IMR-90 (cell line): ENCODE measurements at regions not wholly inside any gene's neighbourhood (a gene's known extent, or its start where the extent isn't known, plus 50 kb on each side); places are given as distances from the start of the nearest gene placed in this dataset.

ENCODE experiments used
- ATAC-seq: fragments of 200-7000 bp; cut with Tn5 transposase; 2 replicates; pipeline ENCODE4 v1.9.1; 2020; ENCODE audit warnings: low read depth, mild to moderate bottlenecking, moderate library complexity
- BruUV-seq: library from RNA; stranded (reverse); fragments of 400-500 nt; replicated peaks from 2 replicates; lab custom pipeline; 2021; lab: Mats Ljungman, UMichigan
- CTCF ChIA-PET: fragments of 300-600 bp; formaldehyde crosslinking; extraction: SDS; loops from one replicate; lab custom pipeline; 2021; ENCODE audit warnings: antibody characterized with exemption; lab: Yijun Ruan, JAX
- POLR2A ChIA-PET: fragments of 300-600 bp; sonication (Branson Sonifier 250); formaldehyde crosslinking; loops from one replicate; lab custom pipeline; 2022; ENCODE audit warnings: antibody characterized with exemption; ENCODE audit not compliant: unreplicated experiment; lab: Charles Lee
- DNase-seq: peaks from one replicate; pipeline ENCODE4 v3.0.0; 2013
- H2AFZ ChIP-seq: replicated peaks from 2 replicates; pipeline ENCODE3; 2013; ENCODE audit warnings: low read length, mild to moderate bottlenecking; ENCODE audit not compliant: poor library complexity
- H2AK5ac ChIP-seq: 2 replicates; pipeline ENCODE4 v1.6.1; 2013; ENCODE audit warnings: low read depth, low read length, inconsistent platforms
- H2AK9ac ChIP-seq: replicated peaks from 2 replicates; pipeline ENCODE3; 2013; ENCODE audit warnings: mild to moderate bottlenecking, low read depth, low read length, moderate library complexity; ENCODE audit not compliant: poor library complexity
- H2BK120ac ChIP-seq: 2 replicates; pipeline ENCODE4 v1.6.1; 2013; ENCODE audit warnings: low read depth, low read length, inconsistent platforms
- H2BK15ac ChIP-seq: 3 replicates; pipeline ENCODE4 v1.6.1; 2013; ENCODE audit warnings: low read depth, low read length, inconsistent platforms
- H2BK20ac ChIP-seq: 2 replicates; pipeline ENCODE4 v1.6.1; 2013; ENCODE audit warnings: low read depth, mild to moderate bottlenecking, inconsistent platforms, low read length, moderate library complexity
- H2BK5ac ChIP-seq: 2 replicates; pipeline ENCODE4 v1.6.1; 2013; ENCODE audit warnings: mild to moderate bottlenecking, low read depth, low read length, inconsistent platforms; ENCODE audit not compliant: poor library complexity, severe bottlenecking
- H3K14ac ChIP-seq: replicated peaks from 2 replicates; pipeline ENCODE4 v1.6.1; 2013; ENCODE audit warnings: low read depth, low read length, inconsistent platforms
- H3K18ac ChIP-seq: 2 replicates; pipeline ENCODE4 v1.6.1; 2013; ENCODE audit warnings: low read depth, low read length, control low read depth
- H3K23ac ChIP-seq: 2 replicates; pipeline ENCODE4 v1.6.1; 2013; ENCODE audit warnings: low read depth, low read length, inconsistent platforms
- H3K27ac ChIP-seq: 2 replicates; pipeline ENCODE4 v1.5.1; 2013; ENCODE audit warnings: mild to moderate bottlenecking, control low read depth, low read length; ENCODE audit not compliant: insufficient read depth
- H3K27me3 ChIP-seq: 2 replicates; pipeline ENCODE4 v1.6.1; 2013; ENCODE audit warnings: low read length; ENCODE audit not compliant: control insufficient read depth, insufficient read depth
- H3K36me3 ChIP-seq: 2 replicates; pipeline ENCODE4 v1.6.1; 2013; ENCODE audit warnings: low read length, mixed read lengths; ENCODE audit not compliant: control insufficient read depth, insufficient read depth
- H3K4ac ChIP-seq: 2 replicates; pipeline ENCODE4 v1.6.1; 2013; ENCODE audit warnings: low read depth, low read length, inconsistent platforms
- H3K4me1 ChIP-seq: 2 replicates; pipeline ENCODE4 v1.6.1; 2013; ENCODE audit warnings: low read length, mixed read lengths; ENCODE audit not compliant: control insufficient read depth, insufficient read depth
- H3K4me2 ChIP-seq: 2 replicates; pipeline ENCODE4 v1.6.1; 2013; ENCODE audit warnings: low read depth, mild to moderate bottlenecking, control low read depth, low read length, moderate library complexity
- H3K4me3 ChIP-seq: 2 replicates; pipeline ENCODE4 v1.5.1; 2013; ENCODE audit warnings: low read depth, mild to moderate bottlenecking, control low read depth, low read length, moderate library complexity; ENCODE audit not compliant: insufficient read depth
- H3K56ac ChIP-seq: 2 replicates; pipeline ENCODE4 v1.6.1; 2013; ENCODE audit warnings: low read length, inconsistent platforms; ENCODE audit not compliant: insufficient read depth; ENCODE audit errors: extremely low read depth
- H3K79me1 ChIP-seq, 2 experiments: 2 replicates each; pipeline ENCODE4 v1.6.1; 2013; ENCODE audit warnings: low read length in 2 of 2, inconsistent platforms in 1 of 2, low read depth in 1 of 2
- H3K9ac ChIP-seq: 2 replicates; pipeline ENCODE4 v1.6.1; 2013; ENCODE audit warnings: low read depth, low read length, control low read depth
- H3K9me1 ChIP-seq: 2 replicates; pipeline ENCODE4 v1.6.1; 2013; ENCODE audit warnings: low read length, inconsistent platforms; ENCODE audit not compliant: insufficient read depth
- H3K9me3 ChIP-seq: 2 replicates; pipeline ENCODE4 v1.6.1; 2013; ENCODE audit warnings: low read length; ENCODE audit not compliant: control insufficient read depth, insufficient read depth
- H4K20me1 ChIP-seq: 2 replicates; pipeline ENCODE4 v1.6.1; 2013; ENCODE audit warnings: low read length, inconsistent platforms; ENCODE audit not compliant: insufficient read depth
- H4K5ac ChIP-seq: 2 replicates; pipeline ENCODE4 v1.6.1; 2013; ENCODE audit warnings: mild to moderate bottlenecking, low read depth, low read length, control low read depth
- H4K8ac ChIP-seq, 2 experiments: 2 replicates each; pipeline ENCODE4 v1.6.1; 2013; ENCODE audit warnings: low read depth in 2 of 2, low read length in 2 of 2, control low read depth in 1 of 2, inconsistent platforms in 1 of 2
- H4K91ac ChIP-seq: 2 replicates; pipeline ENCODE4 v1.6.1; 2013; ENCODE audit warnings: low read depth, low read length, inconsistent platforms; ENCODE audit not compliant: insufficient read depth
- BHLHE40 ChIP-seq: fragments of 150-350 bp; IDR thresholded peaks from 2 replicates; pipeline ENCODE4 v1.6.1; 2016; ENCODE audit warnings: mild to moderate bottlenecking, low read depth, low read length
- CEBPB ChIP-seq: IDR thresholded peaks from 2 replicates; pipeline ENCODE4 v1.6.1; 2012; ENCODE audit warnings: low read depth, low read length, improper control_type of control experiment
- FOS ChIP-seq: fragments of 150-350 bp; IDR thresholded peaks from 2 replicates; pipeline ENCODE4 v1.6.1; 2016; ENCODE audit warnings: low read depth, low read length
- MAZ ChIP-seq: IDR thresholded peaks from 2 replicates; pipeline ENCODE4 v1.6.1; 2012; ENCODE audit warnings: low read depth, mild to moderate bottlenecking, low read length, improper control_type of control experiment, moderate library complexity, borderline replicate concordance
- RAD21 ChIP-seq: IDR thresholded peaks from 2 replicates; pipeline ENCODE4 v1.6.1; 2012; ENCODE audit warnings: low read length, improper control_type of control experiment
- RCOR1 ChIP-seq: IDR thresholded peaks from 2 replicates; pipeline ENCODE4 v1.6.1; 2012; ENCODE audit warnings: mild to moderate bottlenecking, low read length, improper control_type of control experiment; ENCODE audit not compliant: insufficient replicate concordance
- USF2 ChIP-seq: fragments of 150-350 bp; IDR thresholded peaks from 2 replicates; pipeline ENCODE4 v1.6.1; 2017; ENCODE audit warnings: mild to moderate bottlenecking, antibody characterized with exemption, low read length, low read depth
- WGBS, 2 experiments: methylation state at CpG; one replicate each; pipeline versions ENCODE4 v1.1.5 to v1.1.7; 2013; ENCODE audit warnings: missing lambda C conversion rate in 2 of 2; ENCODE audit not compliant: insufficient read length in 1 of 2; ENCODE audit errors: extremely low coverage in 2 of 2; 5-methylcytosine and 5-hydroxymethylcytosine counted together
- dilution Hi-C: fragments of 300-500 bp; cut with HindIII; formaldehyde crosslinking; loops from one replicate; pipeline ENCODE4 v1.14.3; 2018; ENCODE audit warnings: low sequenced_read_pairs; ENCODE audit not compliant: unreplicated experiment
- in situ Hi-C: fragments of 300-500 bp; cut with MboI; formaldehyde crosslinking; loops from 3 replicates; pipeline ENCODE4 v1.14.3; 2019; ENCODE audit warnings: low sequenced_read_pairs, inconsistent platforms, mixed read lengths
- intact Hi-C: fragments of 100-400 bp; cut with micrococcal nuclease; formaldehyde crosslinking; loops from 2 replicates; pipeline ENCODE4 v1.10.0; 2022

GRCh38 chr1:238018214-238018613 is 127.5 kb upstream of the ZP4 start:
- intact Hi-C loops, result no loop called here
- Histone ChIP-seq H2AK9ac (no peak overlapping the region), H4K20me1 (no peaks in the 10 kb centered on the region), H2AFZ (no peak overlapping the region), H3K27ac (no peak overlapping the region), H3K4me2 (no peak overlapping the region), H3K9me1 (no peaks in the 10 kb centered on the region), H3K4me1 (no peaks in the 10 kb centered on the region), H3K9me3 (peaks cover 6% of the 10 kb centered on the region), H2BK5ac (no peak overlapping the region), H3K9ac (no peak overlapping the region), H3K27me3 (no peaks in the 10 kb centered on the region), H2BK120ac (no peak overlapping the region), H3K14ac (no peak overlapping the region), H4K8ac (no peak overlapping the region), H3K36me3 (no peaks in the 10 kb centered on the region), H2AK5ac (no peak overlapping the region), H3K4ac (no peak overlapping the region), H4K5ac (no peak overlapping the region), H2BK20ac (no peak overlapping the region), H3K79me1 (no peaks in the 10 kb centered on the region), H4K91ac (no peak overlapping the region), H3K4me3 (no peak overlapping the region), H3K56ac (no peak overlapping the region), H2BK15ac (no peak overlapping the region), H3K18ac (no peak overlapping the region), H3K23ac (no peak overlapping the region)
- dilution Hi-C loops, result no loop called here
- DNase-seq, result no peak
- POLR2A ChIA-PET, result no interaction called here
- ATAC-seq, result no peak
- in situ Hi-C loops, result no loop called here
- no peak for TF ChIP-seq BHLHE40
- no peak for TF ChIP-seq USF2
- no peak for TF ChIP-seq FOS
- TF ChIP-seq RAD21, result no peak
- TF ChIP-seq MAZ, result no peak
- no peak for TF ChIP-seq RCOR1
- no peak for TF ChIP-seq CEBPB
- CTCF ChIA-PET, result interaction anchor here (0.5 to 0.6 kb wide), 2 partner anchors 9 to 10 kb away, joined by 3 to 6 read pairs; no protein-coding TSS in a partner anchor
- BruUV-seq, result no TSS peak
- WGBS, 2 experiments, result no CpG with 5 or more reads among the region's 2 CpGs
